Transverse colon (tissue), 4 donors: ENCODE measurements at regions not wholly inside any gene's neighbourhood (a gene's known extent, or its start where the extent isn't known, plus 50 kb on each side); places are given as distances from the start of the nearest gene placed in this dataset.

Experiments
- DNase-seq: peaks from one replicate; pipeline ENCODE4 v3.0.0-alpha.2; 2019
- H3K27ac ChIP-seq, 4 donors: fragments of 200-600 bp; sonication (generic); 2 replicates each; pipeline ENCODE4 v1.5.1; 2016 to 2018; ENCODE audit warnings: inconsistent platforms in 4 of 4
- H3K27me3 ChIP-seq: fragments of 200-600 bp; sonication (generic); 2 replicates; pipeline ENCODE4 v1.5.1; 2017; ENCODE audit warnings: inconsistent platforms
- H3K36me3 ChIP-seq, 4 donors: fragments of 200-600 bp; sonication (generic); 2 replicates each; pipeline ENCODE4 v1.5.1; 2017 to 2019; ENCODE audit warnings: inconsistent platforms in 4 of 4
- H3K4me1 ChIP-seq, 4 donors: fragments of 200-600 bp; sonication (generic); 2 replicates each; pipeline ENCODE4 v1.5.1; 2017 to 2020; ENCODE audit warnings: inconsistent platforms in 4 of 4
- H3K4me3 ChIP-seq, 4 donors: fragments of 200-600 bp; sonication (generic); 1 replicate in 1 of 4; 2 replicates in 3 of 4; pipeline versions ENCODE4 v1.5.1 to v1.6.1; 2017 to 2019; ENCODE audit warnings: inconsistent platforms in 4 of 4
- H3K9me3 ChIP-seq, 2 donors: fragments of 200-600 bp; sonication (generic); 2 replicates each; pipeline ENCODE4 v1.5.1; 2017 to 2019; ENCODE audit warnings: inconsistent platforms in 2 of 2
- EP300 ChIP-seq: sonication (generic); formaldehyde crosslinking; IDR thresholded peaks from one replicate; pipeline ENCODE4 v1.6.1; 2017; ENCODE audit warnings: antibody characterized with exemption, low read depth
- POLR2A ChIP-seq: fragments of 450-650 bp; IDR thresholded peaks from one replicate; pipeline ENCODE4 v1.6.1; 2016; ENCODE audit warnings: antibody characterized with exemption, mild to moderate bottlenecking, moderate library complexity
- POLR2AphosphoS5 ChIP-seq, 3 donors: sonication (generic); formaldehyde crosslinking; IDR thresholded peaks; one replicate each; pipeline ENCODE4 v1.6.1; 2016; ENCODE audit warnings: antibody characterized with exemption in 3 of 3
- WGBS, 2 donors: methylation state at CpG; one replicate each; pipeline ENCODE4 v1.1.5; 2018; ENCODE audit warnings: low coverage in 1 of 2; 5-methylcytosine and 5-hydroxymethylcytosine counted together
- in situ Hi-C, 4 donors: fragments of 200-750 bp; cut with MboI; loops; one replicate each; pipeline versions ENCODE4 v1.15.0 to v1.15.1; 2017; ENCODE audit warnings: low sequenced_read_pairs in 3 of 4, low pct_ligation_motif_present in 1 of 4, low pct_unique_long_range_greater_than_20kb in 1 of 4
- intact Hi-C: fragments of 100-400 bp; cut with DNase I; formaldehyde crosslinking; loops from one replicate; pipeline ENCODE4 v1.15.1; 2023; ENCODE audit warnings: low total_unique reads
- TF ChIP-seq, protein P1 (sequence below), 5 experiments: fragments of 200-600 bp in 3 of 5; fragments of 450-650 bp in 2 of 5; sonication (generic) in 3 of 5; IDR thresholded peaks; 1 replicate in 2 of 5; 2 replicates in 3 of 5; pipeline ENCODE4 v1.5.1; 2016 to 2017; ENCODE audit warnings: antibody characterized with exemption in 5 of 5, inconsistent platforms in 3 of 5, mild to moderate bottlenecking in 2 of 5, moderate library complexity in 1 of 5

DNA sequence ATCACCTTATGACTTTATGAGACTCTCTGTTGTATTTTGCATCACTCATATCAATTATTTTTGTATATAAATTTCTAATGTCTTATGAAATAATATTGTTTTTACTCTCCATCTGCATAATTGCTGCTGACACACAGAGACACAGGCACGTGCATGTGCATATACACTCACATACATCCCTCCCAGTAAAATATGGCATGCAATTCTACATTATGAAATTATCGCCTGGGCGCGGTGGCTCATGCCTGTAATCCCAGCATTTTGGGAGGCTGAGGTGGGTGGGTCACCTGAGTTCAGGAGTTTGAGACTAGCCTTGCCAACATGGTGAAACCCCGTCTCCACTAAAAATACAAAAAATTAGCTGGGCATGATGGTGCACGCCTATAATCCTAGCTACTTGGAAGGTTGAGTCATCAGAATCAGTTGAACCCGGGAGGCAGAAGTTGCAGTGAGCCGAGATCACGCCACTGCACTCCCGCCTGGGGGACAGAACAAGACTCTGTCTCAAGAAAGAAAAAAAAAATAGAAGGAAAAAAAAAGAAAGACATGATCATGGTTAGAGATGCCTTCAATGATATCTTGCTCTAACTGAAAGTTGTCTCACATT is 96.7 kb upstream of the LUZP2 start:
- no peaks in the 10 kb centered on the region for H3K27me3 ChIP-seq
- intact Hi-C loops = no loop called here
- no peaks in the 10 kb centered on the region for H3K4me1 ChIP-seq
- no peak for DNase-seq
- in situ Hi-C loops = no loop called here
- no peaks in the 10 kb centered on the region for H3K9me3 ChIP-seq
- H3K4me3 ChIP-seq = no peak overlapping the region
- H3K27ac ChIP-seq = no peak overlapping the region
- no peaks in the 10 kb centered on the region for H3K36me3 ChIP-seq
- TF ChIP-seq EP300 (no peak), POLR2A (no peak), POLR2AphosphoS5 (IDR thresholded peaks at IDR 0.05) (no peak)
- TF ChIP-seq, protein P1, sequence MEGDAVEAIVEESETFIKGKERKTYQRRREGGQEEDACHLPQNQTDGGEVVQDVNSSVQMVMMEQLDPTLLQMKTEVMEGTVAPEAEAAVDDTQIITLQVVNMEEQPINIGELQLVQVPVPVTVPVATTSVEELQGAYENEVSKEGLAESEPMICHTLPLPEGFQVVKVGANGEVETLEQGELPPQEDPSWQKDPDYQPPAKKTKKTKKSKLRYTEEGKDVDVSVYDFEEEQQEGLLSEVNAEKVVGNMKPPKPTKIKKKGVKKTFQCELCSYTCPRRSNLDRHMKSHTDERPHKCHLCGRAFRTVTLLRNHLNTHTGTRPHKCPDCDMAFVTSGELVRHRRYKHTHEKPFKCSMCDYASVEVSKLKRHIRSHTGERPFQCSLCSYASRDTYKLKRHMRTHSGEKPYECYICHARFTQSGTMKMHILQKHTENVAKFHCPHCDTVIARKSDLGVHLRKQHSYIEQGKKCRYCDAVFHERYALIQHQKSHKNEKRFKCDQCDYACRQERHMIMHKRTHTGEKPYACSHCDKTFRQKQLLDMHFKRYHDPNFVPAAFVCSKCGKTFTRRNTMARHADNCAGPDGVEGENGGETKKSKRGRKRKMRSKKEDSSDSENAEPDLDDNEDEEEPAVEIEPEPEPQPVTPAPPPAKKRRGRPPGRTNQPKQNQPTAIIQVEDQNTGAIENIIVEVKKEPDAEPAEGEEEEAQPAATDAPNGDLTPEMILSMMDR (IDR thresholded peaks at IDR 0.05) = no peak
- 80 to 81% methylated on average over 9 to 10 of the region's 10 CpGs for WGBS, 2 donors

DNA sequence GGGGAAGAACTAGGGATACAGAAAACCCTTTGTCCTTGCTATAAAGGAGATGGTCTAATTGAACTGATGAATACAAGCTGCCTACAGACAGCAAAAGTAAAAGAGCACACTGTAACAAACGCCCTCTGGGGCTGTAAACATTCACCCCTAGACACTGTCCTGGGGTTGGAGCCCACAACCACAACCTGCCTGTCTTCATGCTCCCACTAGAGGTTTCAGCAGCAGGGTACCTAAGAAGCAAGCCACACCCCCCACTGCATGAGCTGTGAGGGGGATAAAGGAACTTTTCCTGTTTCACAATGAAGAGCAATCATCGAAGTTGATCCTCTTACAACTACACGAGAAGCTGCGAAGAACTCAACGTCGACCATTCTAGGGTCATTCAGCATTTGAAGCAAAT is 90.5 kb upstream of the LUZP2 start:
- Histone ChIP-seq H3K9me3 (no peaks in the 10 kb centered on the region), H3K4me3 (no peak overlapping the region), H3K27ac (no peak overlapping the region), H3K27me3 (no peaks in the 10 kb centered on the region), H3K4me1 (no peaks in the 10 kb centered on the region), H3K36me3 (no peaks in the 10 kb centered on the region)
- intact Hi-C loops (no loop called here), in situ Hi-C loops (no loop called here)
- no peak for DNase-seq
- TF ChIP-seq POLR2A (no peak), POLR2AphosphoS5 (IDR thresholded peaks at IDR 0.05) (no peak), EP300 (no peak)
- TF ChIP-seq, protein P1 (IDR thresholded peaks at IDR 0.05) = no peak
- WGBS, 2 donors = 73% methylated on average over 6 of the region's 6 CpGs; no CpG with 5 or more reads in 1 of the 2 donors

DNA sequence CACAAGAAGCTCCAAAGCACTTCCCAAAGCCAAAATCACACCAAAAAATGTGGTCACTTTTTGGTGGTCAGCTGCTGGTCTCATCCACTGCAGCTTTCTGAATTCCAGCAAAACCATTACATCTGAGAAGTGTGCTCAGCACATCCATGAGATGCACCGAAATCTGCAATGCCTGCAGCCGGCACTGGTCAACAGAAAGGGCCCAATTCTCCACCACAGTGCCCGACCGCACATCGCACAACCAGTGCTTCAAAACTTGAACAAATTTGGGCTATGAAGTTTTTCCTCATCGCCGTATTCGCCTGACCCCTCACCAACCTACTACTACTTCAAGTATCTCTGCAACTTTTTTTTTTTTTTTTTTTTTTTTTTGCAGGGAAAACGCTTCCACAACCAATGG is 89.9 kb upstream of the LUZP2 start:
- in situ Hi-C loops = no loop called here
- H3K27me3 ChIP-seq = no peaks in the 10 kb centered on the region
- intact Hi-C loops = no loop called here
- no peak overlapping the region for H3K27ac ChIP-seq
- 82 to 92% methylated on average over 2 to 9 of the region's 9 CpGs for WGBS, 2 donors
- no peak for DNase-seq
- H3K9me3 ChIP-seq = no peaks in the 10 kb centered on the region
- no peaks in the 10 kb centered on the region for H3K36me3 ChIP-seq
- H3K4me3 ChIP-seq = no peak overlapping the region
- TF ChIP-seq, protein P1 (IDR thresholded peaks at IDR 0.05) = no peak
- TF ChIP-seq POLR2A (no peak), EP300 (no peak), POLR2AphosphoS5 (IDR thresholded peaks at IDR 0.05) (no peak)
- H3K4me1 ChIP-seq = no peaks in the 10 kb centered on the region

DNA sequence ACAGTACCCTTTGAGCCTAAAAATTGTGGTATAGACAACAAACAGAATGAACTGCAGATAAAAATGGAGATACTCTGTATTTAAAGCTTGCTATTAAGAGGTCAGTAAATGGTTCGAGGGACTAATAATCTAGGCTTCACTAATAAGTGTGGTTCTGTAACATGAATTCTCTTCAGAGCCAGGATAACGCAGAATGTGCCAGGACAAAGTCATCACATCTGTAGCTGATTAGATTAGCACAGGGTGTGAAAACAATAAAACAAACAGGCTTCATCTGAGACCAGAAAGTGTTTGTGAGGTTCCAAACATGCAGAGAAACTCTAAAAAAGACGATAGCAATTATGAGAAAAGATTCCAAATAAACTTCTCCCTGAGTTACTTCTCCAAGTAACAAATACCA is 89.1 kb upstream of the LUZP2 start:
- no peaks in the 10 kb centered on the region for H3K36me3 ChIP-seq
- H3K9me3 ChIP-seq = no peaks in the 10 kb centered on the region
- no peak for TF ChIP-seq POLR2AphosphoS5 (IDR thresholded peaks at IDR 0.05)
- no peak for TF ChIP-seq EP300
- TF ChIP-seq, protein P1 (IDR thresholded peaks at IDR 0.05) = no peak
- no peak for TF ChIP-seq POLR2A
- no peaks in the 10 kb centered on the region for H3K4me1 ChIP-seq
- in situ Hi-C loops = no loop called here
- DNase-seq = no peak
- WGBS, 2 donors = 50 to 54% methylated on average over 3 of the region's 3 CpGs
- no peaks in the 10 kb centered on the region for H3K27me3 ChIP-seq
- H3K27ac ChIP-seq = no peak overlapping the region
- intact Hi-C loops = no loop called here
- no peak overlapping the region for H3K4me3 ChIP-seq
